ENCODE measurements at regions not wholly inside any gene's neighbourhood (a gene's known extent, or its start where the extent isn't known, plus 50 kb on each side); places are given as distances from the start of the nearest gene placed in this dataset.

GRCh38 chr2:15718944-15719323, 127.3 kb downstream of the DDX1 start:
- DNase-seq (ENCODE audit: low spot score): peak; percentile 93

- peak; percentile 93 for DNase-seq (ENCODE audit: low spot score)
These were observed 128.1 kb downstream of the DDX1 start for GRCh38 chr2:15719566-15720313.

- peak; percentile 93 for DNase-seq (ENCODE audit: low spot score)
These were observed 129.1 kb downstream of the DDX1 start for GRCh38 chr2:15720561-15721307.

- DNase-seq (ENCODE audit: low spot score): peak; percentile 93
These were observed 129.9 kb downstream of the DDX1 start for GRCh38 chr2:15721411-15722067.

GRCh38 chr2:15722980-15723379, 131.3 kb downstream of the DDX1 start:
- DNase-seq (ENCODE audit: low spot score): peak; percentile 93

GRCh38 chr2:15724235-15724634, 132.6 kb downstream of the DDX1 start:
- peak; percentile 94 for DNase-seq (ENCODE audit: low spot score)

GRCh38 chr2:15725101-15725781, 133.6 kb downstream of the DDX1 start:
- DNase-seq (ENCODE audit: low spot score): no peak

- peak; percentile 93 for DNase-seq (ENCODE audit: low spot score)
These were observed 134.1 kb downstream of the DDX1 start for GRCh38 chr2:15725782-15726112.

- peak; percentile 93 for DNase-seq (ENCODE audit: low spot score)
These were observed 134.8 kb downstream of the DDX1 start for GRCh38 chr2:15726321-15727057.

- DNase-seq (ENCODE audit: low spot score): peak; percentile 93
These were observed 136.0 kb downstream of the DDX1 start for GRCh38 chr2:15727396-15728244.

- DNase-seq (ENCODE audit: low spot score): peak; percentile 93
These were observed 136.7 kb downstream of the DDX1 start for GRCh38 chr2:15728245-15728938.

- DNase-seq (ENCODE audit: low spot score): peak; percentile 93
These were observed 137.3 kb downstream of the DDX1 start for GRCh38 chr2:15729001-15729400.

GRCh38 chr2:15729709-15730544, 138.3 kb downstream of the DDX1 start:
- DNase-seq (ENCODE audit: low spot score): peak; percentile 93

- DNase-seq (ENCODE audit: low spot score): no peak
These were observed 139.0 kb downstream of the DDX1 start for GRCh38 chr2:15730545-15731212.

- DNase-seq (ENCODE audit: low spot score): peak; percentile 93
These were observed 139.7 kb downstream of the DDX1 start for GRCh38 chr2:15731213-15731888.

GRCh38 chr2:15731889-15732271, 140.2 kb downstream of the DDX1 start:
- peak; percentile 93 for DNase-seq (ENCODE audit: low spot score)

GRCh38 chr2:15732341-15733077, 140.8 kb downstream of the DDX1 start:
- peak; percentile 92 for DNase-seq (ENCODE audit: low spot score)
